B cell (primary cell): ENCODE measurements at regions not wholly inside any gene's neighbourhood (a gene's known extent, or its start where the extent isn't known, plus 50 kb on each side); places are given as distances from the start of the nearest gene placed in this dataset.

ENCODE experiments used
- ATAC-seq: fragments of 200-7000 bp; cut with Tn5 transposase; one replicate; pipeline ENCODE4 v1.10.0; 2021; ENCODE audit warnings: low read depth, mild to moderate bottlenecking, moderate number of reproducible peaks, moderate library complexity
- CTCF ChIA-PET: fragments of 350-600 bp; sonication (Branson Sonifier 250); formaldehyde crosslinking; loops from one replicate; lab custom pipeline; 2021; ENCODE audit warnings: antibody characterized with exemption, inconsistent platforms; lab: Charles Lee
- POLR2A ChIA-PET: fragments of 350-600 bp; sonication (Branson Sonifier 250); formaldehyde crosslinking; loops from one replicate; lab custom pipeline; 2021; ENCODE audit warnings: antibody characterized with exemption; lab: Charles Lee
- DNase-seq: peaks from one replicate; pipeline ENCODE4 v3.0.0; 2013
- H2AFZ ChIP-seq: 2 replicates; pipeline ENCODE4 v1.6.1; 2012; ENCODE audit warnings: mild to moderate bottlenecking, low read depth, low read length; ENCODE audit not compliant: insufficient read depth, poor library complexity, severe bottlenecking
- H3K27ac ChIP-seq, 2 donors: 1 replicate in 1 of 2; 2 replicates in 1 of 2; pipeline ENCODE4 v1.5.1; 2012 to 2013; ENCODE audit warnings: low read length in 2 of 2, mild to moderate bottlenecking in 2 of 2, moderate library complexity in 1 of 2
- H3K27me3 ChIP-seq, 4 experiments: fragments of 200-600 bp in 1 of 4; sonication (generic) in 1 of 4; replicated peaks in 1 of 4; 1 replicate in 2 of 4; 2 replicates in 2 of 4; pipeline versions ENCODE4 v1.6.1 to v1.7.0; 2013 to 2016; ENCODE audit warnings: low read length in 3 of 4, mild to moderate bottlenecking in 2 of 4, mixed read lengths in 1 of 4, moderate library complexity in 1 of 4; ENCODE audit not compliant: insufficient read depth in 4 of 4, control insufficient read depth in 3 of 4; ENCODE audit errors: control extremely low read depth in 1 of 4
- H3K36me3 ChIP-seq, 2 experiments: replicated peaks in 1 of 2; 1 replicate in 1 of 2; 2 replicates in 1 of 2; pipeline versions ENCODE4 v1.6.1 to v1.7.1; 2013; ENCODE audit warnings: low read length in 1 of 2; ENCODE audit not compliant: insufficient read depth in 2 of 2, control insufficient read depth in 1 of 2; ENCODE audit errors: control extremely low read depth in 1 of 2, extremely low read depth in 1 of 2
- H3K4me1 ChIP-seq, 2 donors: fragments of 200-600 bp in 1 of 2; sonication (generic) in 1 of 2; 1 replicate in 1 of 2; 2 replicates in 1 of 2; pipeline versions ENCODE4 v1.5.1 to v1.6.1; 2013 to 2017; ENCODE audit warnings: low read length in 2 of 2; ENCODE audit not compliant: control insufficient read depth in 2 of 2, insufficient read depth in 2 of 2
- H3K4me2 ChIP-seq: replicated peaks from 2 replicates; pipeline ENCODE3; 2012; ENCODE audit warnings: mild to moderate bottlenecking, low read depth, low read length; ENCODE audit not compliant: poor library complexity, severe bottlenecking
- H3K4me3 ChIP-seq, 5 experiments: fragments of 200-600 bp in 1 of 5; sonication (generic) in 1 of 5; 1 replicate in 3 of 5; 2 replicates in 2 of 5; pipeline versions ENCODE4 v1.5.1 to v1.7.0; 2011 to 2016; ENCODE audit warnings: low read length in 4 of 5, mild to moderate bottlenecking in 4 of 5, low read depth in 2 of 5, control low read depth in 1 of 5, moderate library complexity in 1 of 5; ENCODE audit not compliant: insufficient read depth in 1 of 5; ENCODE audit errors: control extremely low read depth in 1 of 5, extremely low read depth in 1 of 5
- H3K79me2 ChIP-seq: fragments of 200-600 bp; sonication (generic); one replicate; pipeline ENCODE4 v1.6.0; 2016; ENCODE audit warnings: low read length; ENCODE audit not compliant: control insufficient read depth, insufficient read depth
- H3K9ac ChIP-seq: fragments of 200-600 bp; sonication (generic); 2 replicates; pipeline ENCODE4 v1.6.1; 2017; ENCODE audit warnings: mild to moderate bottlenecking, low read length, moderate library complexity
- H3K9me3 ChIP-seq, 3 donors: one replicate each; pipeline versions ENCODE4 v1.6.1 to v1.7.1; 2013; ENCODE audit warnings: low read length in 2 of 3; ENCODE audit not compliant: control insufficient read depth in 2 of 3, insufficient read depth in 1 of 3; ENCODE audit errors: control extremely low read depth in 1 of 3
- H4K20me1 ChIP-seq: 2 replicates; pipeline ENCODE4 v1.6.0; 2012; ENCODE audit warnings: mild to moderate bottlenecking, low read length; ENCODE audit not compliant: insufficient read depth, control insufficient read depth, poor library complexity, severe bottlenecking
- H3K27ac Mint-ChIP-seq: one replicate; pipeline ENCODE4 v1.8.0; 2021; ENCODE audit warnings: mixed read lengths
- H3K27me3 Mint-ChIP-seq: one replicate; pipeline ENCODE4 v1.8.0; 2021; ENCODE audit warnings: mixed read lengths
- H3K4me1 Mint-ChIP-seq: one replicate; pipeline ENCODE4 v1.8.0; 2021; ENCODE audit warnings: mixed read lengths
- H3K4me3 Mint-ChIP-seq: one replicate; pipeline ENCODE4 v1.8.0; 2021; ENCODE audit warnings: mixed read lengths
- H3K9me3 Mint-ChIP-seq: one replicate; pipeline ENCODE4 v1.8.0; 2022; ENCODE audit warnings: mixed read lengths; ENCODE audit not compliant: insufficient read depth
- EZH2 ChIP-seq: IDR thresholded peaks from 2 replicates; pipeline ENCODE4 v1.6.1; 2012; ENCODE audit warnings: borderline replicate concordance, low read depth, mild to moderate bottlenecking, moderate library complexity, low read length; ENCODE audit not compliant: insufficient read depth, poor library complexity, severe bottlenecking
- WGBS: methylation state at CpG from one replicate; pipeline ENCODE4 v1.1.5; 2013; ENCODE audit warnings: missing lambda C conversion rate; ENCODE audit not compliant: insufficient coverage; 5-methylcytosine and 5-hydroxymethylcytosine counted together
- intact Hi-C: fragments of 100-400 bp; cut with micrococcal nuclease; formaldehyde crosslinking; loops from one replicate; pipeline ENCODE4 v1.10.0; 2022
- TF ChIP-seq, protein P1 (sequence below): fragments of 200-600 bp; IDR thresholded peaks from one replicate; pipeline ENCODE4 v1.8.0; 2022; ENCODE audit warnings: antibody characterized with exemption, mild to moderate bottlenecking

DNA sequence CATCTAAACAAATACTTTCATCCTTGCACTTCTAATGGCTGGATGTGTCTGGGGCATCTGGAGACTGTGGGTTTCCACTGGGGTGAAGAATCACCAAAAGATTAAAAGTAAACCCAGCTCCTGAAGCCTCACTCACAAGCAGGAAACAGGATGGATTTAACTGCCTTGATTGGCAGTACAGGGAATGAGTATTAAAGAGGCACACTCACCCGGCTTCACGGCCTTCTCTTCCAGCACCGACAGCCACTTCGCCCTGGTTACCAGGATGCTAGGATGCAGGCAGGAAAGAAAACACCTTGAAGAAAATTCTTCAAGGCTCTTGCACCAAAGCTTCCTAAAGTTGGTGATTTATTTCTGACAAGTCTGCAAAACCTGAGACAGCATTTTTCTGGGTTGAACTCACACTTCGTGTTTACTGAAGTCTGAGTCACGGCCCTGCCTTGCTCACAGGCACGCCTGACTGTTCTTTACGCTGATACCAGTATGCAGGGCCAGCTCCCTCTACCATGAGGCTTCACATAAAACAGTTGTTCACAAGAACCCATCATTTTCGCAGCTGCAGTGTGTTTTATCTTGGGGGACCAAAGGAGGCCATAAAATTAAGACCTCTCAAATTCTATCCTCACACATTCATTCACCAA, 56.5 kb upstream of the ZNF354A start:
- Histone ChIP-seq H3K9ac (no peak overlapping the region), H3K4me3 (no peak overlapping the region), H3K9me3 (peaks cover 0 to 9% (median 0%) of the 10 kb centered on the region in 3 donors), H3K4me1 (no peaks in the 10 kb centered on the region), H3K4me2 (no peak overlapping the region), H4K20me1 (no peaks in the 10 kb centered on the region), H3K79me2 (no peaks in the 10 kb centered on the region), H3K27me3 (no peaks in the 10 kb centered on the region), H3K27ac (no peak overlapping the region), H2AFZ (no peak overlapping the region), H3K36me3 (no peaks in the 10 kb centered on the region)
- no peaks in the 10 kb centered on the region for H3K9me3 Mint-ChIP-seq
- POLR2A ChIA-PET = no interaction called here
- no peak overlapping the region for H3K4me3 Mint-ChIP-seq
- CTCF ChIA-PET = no interaction called here
- 76% methylated on average over 8 of the region's 9 CpGs for WGBS
- no peak overlapping the region for H3K27ac Mint-ChIP-seq
- no peak for DNase-seq
- ATAC-seq = no peak
- no peak for TF ChIP-seq EZH2
- TF ChIP-seq, protein P1, sequence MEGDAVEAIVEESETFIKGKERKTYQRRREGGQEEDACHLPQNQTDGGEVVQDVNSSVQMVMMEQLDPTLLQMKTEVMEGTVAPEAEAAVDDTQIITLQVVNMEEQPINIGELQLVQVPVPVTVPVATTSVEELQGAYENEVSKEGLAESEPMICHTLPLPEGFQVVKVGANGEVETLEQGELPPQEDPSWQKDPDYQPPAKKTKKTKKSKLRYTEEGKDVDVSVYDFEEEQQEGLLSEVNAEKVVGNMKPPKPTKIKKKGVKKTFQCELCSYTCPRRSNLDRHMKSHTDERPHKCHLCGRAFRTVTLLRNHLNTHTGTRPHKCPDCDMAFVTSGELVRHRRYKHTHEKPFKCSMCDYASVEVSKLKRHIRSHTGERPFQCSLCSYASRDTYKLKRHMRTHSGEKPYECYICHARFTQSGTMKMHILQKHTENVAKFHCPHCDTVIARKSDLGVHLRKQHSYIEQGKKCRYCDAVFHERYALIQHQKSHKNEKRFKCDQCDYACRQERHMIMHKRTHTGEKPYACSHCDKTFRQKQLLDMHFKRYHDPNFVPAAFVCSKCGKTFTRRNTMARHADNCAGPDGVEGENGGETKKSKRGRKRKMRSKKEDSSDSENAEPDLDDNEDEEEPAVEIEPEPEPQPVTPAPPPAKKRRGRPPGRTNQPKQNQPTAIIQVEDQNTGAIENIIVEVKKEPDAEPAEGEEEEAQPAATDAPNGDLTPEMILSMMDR = no peak
- no peaks in the 10 kb centered on the region for H3K4me1 Mint-ChIP-seq
- peaks cover 3% of the 10 kb centered on the region for H3K27me3 Mint-ChIP-seq
- intact Hi-C loops = no loop called here

DNA sequence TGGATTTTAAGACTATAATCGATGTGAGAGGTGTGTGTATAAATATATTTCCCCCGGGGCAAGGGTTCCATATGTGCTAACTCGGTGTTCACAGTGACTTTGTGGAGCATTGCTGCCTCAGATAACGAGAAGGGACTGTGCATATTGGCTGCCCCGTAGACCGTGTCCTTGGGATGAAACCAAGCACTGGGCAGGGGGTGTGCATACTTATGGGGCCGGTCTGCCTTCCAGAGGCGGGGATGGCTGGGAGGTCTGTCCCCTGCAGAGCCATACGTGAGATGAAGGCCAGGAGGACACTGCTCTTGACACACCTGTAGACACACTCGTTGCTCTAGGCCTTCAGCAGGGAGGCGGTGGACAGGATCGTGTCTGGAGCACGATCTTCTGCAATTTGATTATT, 56.0 kb upstream of the ZNF354A start:
- WGBS = 96% methylated on average over 11 of the region's 13 CpGs
- no peak for ATAC-seq
- no peak overlapping the region for H3K27ac Mint-ChIP-seq

More for the DNA sequence above, 56.0 kb upstream of the ZNF354A start:
- no peaks in the 10 kb centered on the region for H3K36me3 ChIP-seq
- TF ChIP-seq, protein P1 = no peak
- TF ChIP-seq EZH2 = no peak
- H3K4me2 ChIP-seq = no peak overlapping the region
- no peaks in the 10 kb centered on the region for H3K9me3 Mint-ChIP-seq
- H3K79me2 ChIP-seq = no peaks in the 10 kb centered on the region
- no peak overlapping the region for H3K4me3 Mint-ChIP-seq
- H3K27ac ChIP-seq = no peak overlapping the region
- DNase-seq = no peak
- ChIA-PET POLR2A (no interaction called here), CTCF (no interaction called here)
- no peaks in the 10 kb centered on the region for H3K27me3 ChIP-seq
- no peak overlapping the region for H3K9ac ChIP-seq
- H4K20me1 ChIP-seq = no peaks in the 10 kb centered on the region
- no peak overlapping the region for H3K4me3 ChIP-seq
- H3K4me1 Mint-ChIP-seq = no peaks in the 10 kb centered on the region
- H2AFZ ChIP-seq = no peak overlapping the region
- intact Hi-C loops = no loop called here
- peaks cover 4% of the 10 kb centered on the region for H3K27me3 Mint-ChIP-seq
- no peaks in the 10 kb centered on the region for H3K4me1 ChIP-seq
- H3K9me3 ChIP-seq = peaks cover 0 to 9% (median 0%) of the 10 kb centered on the region in 3 donors
